HFF-Myc (cell line): ENCODE measurements at regions not wholly inside any gene's neighbourhood (a gene's known extent, or its start where the extent isn't known, plus 50 kb on each side); places are given as distances from the start of the nearest gene placed in this dataset.
"Not testable (repeated sequence)": the region's sequence is repeated elsewhere in the genome, so short reads cannot be mapped to it uniquely, and the experiment has no call there.

Experiments
- DNase-seq: peaks from one replicate; pipeline ENCODE4 v3.0.0-alpha.2; 2011; ENCODE audit warnings: low read depth; ENCODE audit errors: extremely low read depth
- H3K4me3 ChIP-seq: replicated peaks from 2 replicates; pipeline ENCODE4 v1.5.1; 2011; ENCODE audit warnings: low read depth, mild to moderate bottlenecking, control low read depth, low read length
- TF ChIP-seq, protein P1 (sequence below): IDR thresholded peaks from 2 replicates; pipeline ENCODE4 v1.5.1; 2012; ENCODE audit warnings: mild to moderate bottlenecking, low read depth, low read length, control low read depth; ENCODE audit errors: missing control alignments

DNA sequence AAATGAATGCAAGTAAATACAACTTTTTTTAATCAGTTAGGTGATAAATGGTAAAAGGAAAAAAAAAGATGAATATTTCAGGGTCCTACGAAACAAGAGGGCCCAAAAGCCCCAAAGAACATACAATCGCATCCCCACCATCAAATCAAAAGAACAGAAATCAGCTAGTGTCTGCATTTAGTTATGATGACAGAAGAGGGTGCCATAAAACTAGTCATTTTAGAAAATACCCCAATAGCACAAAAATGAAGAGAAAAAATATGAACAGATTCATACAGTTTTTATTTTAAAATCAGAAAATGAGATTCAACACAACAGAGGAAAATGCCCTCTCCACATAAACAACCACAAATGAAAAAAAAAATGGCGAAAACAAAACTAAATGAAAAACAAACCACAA lies 905.5 kb downstream of the REEP3 start:
- no peak for DNase-seq
- H3K4me3 ChIP-seq: no peak overlapping the region
- TF ChIP-seq, protein P1, sequence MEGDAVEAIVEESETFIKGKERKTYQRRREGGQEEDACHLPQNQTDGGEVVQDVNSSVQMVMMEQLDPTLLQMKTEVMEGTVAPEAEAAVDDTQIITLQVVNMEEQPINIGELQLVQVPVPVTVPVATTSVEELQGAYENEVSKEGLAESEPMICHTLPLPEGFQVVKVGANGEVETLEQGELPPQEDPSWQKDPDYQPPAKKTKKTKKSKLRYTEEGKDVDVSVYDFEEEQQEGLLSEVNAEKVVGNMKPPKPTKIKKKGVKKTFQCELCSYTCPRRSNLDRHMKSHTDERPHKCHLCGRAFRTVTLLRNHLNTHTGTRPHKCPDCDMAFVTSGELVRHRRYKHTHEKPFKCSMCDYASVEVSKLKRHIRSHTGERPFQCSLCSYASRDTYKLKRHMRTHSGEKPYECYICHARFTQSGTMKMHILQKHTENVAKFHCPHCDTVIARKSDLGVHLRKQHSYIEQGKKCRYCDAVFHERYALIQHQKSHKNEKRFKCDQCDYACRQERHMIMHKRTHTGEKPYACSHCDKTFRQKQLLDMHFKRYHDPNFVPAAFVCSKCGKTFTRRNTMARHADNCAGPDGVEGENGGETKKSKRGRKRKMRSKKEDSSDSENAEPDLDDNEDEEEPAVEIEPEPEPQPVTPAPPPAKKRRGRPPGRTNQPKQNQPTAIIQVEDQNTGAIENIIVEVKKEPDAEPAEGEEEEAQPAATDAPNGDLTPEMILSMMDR: no peak

DNA sequence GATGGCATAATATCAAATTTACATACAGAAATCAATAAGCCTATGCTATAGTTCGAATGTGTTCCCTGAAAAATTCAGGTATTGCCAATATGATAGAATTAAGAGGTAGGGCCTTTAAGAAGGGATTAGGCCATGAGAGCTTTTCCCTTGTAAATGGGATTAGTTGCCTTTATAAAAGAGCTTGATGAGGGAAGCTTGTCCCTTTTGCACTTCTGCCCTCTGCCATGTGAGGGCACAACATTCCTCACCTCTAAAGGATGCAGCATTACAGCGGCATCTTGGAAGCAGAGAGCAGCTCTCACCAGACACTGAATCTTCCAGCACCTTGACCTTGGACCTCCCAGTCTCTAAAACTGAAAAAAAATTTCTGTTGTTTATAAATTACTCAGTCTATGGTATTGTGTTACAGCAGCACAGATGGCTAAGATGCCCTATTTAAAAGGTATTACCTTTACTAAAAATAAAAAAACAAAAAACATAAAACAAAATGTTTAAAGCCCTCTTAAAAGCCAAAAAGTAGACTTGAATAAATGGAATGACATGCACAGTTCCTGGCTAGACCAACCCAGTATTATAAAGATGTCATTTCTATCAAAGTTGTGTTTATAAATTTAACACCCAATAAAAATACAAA lies 909.6 kb downstream of the REEP3 start:
- DNase-seq: no peak
- TF ChIP-seq, protein P1: no peak
- H3K4me3 ChIP-seq: no peak overlapping the region

DNA sequence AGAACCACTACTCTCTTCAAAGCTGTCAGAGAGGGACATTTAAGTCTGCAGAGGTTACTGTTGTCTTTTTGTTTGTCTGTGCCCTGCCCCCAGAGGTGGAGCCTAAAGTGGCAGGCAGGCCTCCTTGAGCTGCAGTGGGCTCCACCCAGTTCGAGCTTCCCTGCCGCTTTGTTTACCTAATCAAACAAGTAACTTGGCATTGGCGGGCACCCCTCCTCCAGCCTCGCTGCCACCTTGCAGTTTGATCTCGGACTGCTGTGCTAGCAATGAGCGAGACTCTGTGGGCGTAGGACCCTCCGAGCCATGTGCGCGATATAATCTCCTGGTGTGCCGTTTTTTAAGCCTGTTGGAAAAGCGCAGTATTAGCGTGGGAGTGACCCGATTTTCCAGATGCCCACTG lies 920.7 kb downstream of the REEP3 start:
- not testable (repeated sequence) for DNase-seq, H3K4me3 ChIP-seq

DNA sequence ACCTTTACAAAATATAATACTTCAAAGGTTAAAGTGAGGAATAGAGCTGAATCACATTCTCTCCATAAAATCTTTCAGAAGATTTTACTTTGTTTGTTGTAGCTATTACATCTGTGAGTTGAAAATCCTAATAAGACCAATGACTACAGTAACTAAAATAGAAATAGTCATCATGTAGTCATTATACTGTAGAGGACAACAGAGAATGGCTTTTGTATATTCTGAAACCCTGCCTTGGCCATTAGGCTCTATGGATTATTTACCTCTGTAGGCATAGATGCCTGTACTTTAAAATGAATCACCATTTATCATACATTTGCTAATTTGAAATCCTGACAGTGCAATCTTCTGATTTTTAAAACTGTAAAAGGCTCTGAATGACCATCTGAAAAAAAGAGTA lies 923.0 kb downstream of the REEP3 start:
- DNase-seq: no peak
- no peak overlapping the region for H3K4me3 ChIP-seq
- TF ChIP-seq, protein P1: no peak

DNA sequence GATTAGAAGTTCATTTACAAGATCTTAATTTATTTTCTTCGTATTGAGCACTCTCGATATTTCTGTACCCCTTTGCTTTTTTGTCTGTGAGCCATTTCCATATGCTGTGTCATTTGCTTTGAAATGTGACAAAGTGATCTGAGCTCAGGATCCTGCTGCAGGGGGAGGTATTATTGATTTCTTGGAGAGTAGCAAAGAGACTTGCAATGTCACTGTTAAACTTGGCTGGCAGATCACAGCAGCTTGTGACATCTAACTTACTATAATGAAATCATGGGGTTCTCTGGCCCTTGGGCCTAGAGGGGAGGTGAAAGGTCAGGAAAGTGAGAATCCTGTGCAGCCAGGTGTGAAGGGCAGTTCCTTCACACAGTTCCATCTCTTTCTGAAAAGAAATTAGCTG lies 923.4 kb downstream of the REEP3 start:
- no peak for DNase-seq
- TF ChIP-seq, protein P1: no peak
- no peak overlapping the region for H3K4me3 ChIP-seq

DNA sequence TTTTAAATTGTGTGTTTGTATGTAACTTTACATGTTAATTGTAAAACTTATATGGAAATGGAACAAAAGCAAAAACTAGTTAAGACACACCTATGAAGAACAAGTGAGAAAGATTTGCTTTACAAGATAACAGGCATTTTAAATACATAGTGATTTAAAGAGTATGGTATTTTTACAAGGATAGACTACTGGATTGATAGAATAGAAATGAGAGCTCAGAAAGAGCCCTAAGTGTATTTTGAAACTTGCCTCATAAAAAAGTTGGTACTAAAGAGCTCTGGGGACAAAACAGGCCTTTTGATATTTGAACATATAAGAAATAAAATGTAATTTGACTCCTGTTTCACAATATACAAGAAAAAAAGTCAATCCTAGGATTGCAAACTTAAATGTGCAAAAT lies 928.4 kb downstream of the REEP3 start:
- TF ChIP-seq, protein P1: no peak
- DNase-seq: no peak
- H3K4me3 ChIP-seq: no peak overlapping the region

DNA sequence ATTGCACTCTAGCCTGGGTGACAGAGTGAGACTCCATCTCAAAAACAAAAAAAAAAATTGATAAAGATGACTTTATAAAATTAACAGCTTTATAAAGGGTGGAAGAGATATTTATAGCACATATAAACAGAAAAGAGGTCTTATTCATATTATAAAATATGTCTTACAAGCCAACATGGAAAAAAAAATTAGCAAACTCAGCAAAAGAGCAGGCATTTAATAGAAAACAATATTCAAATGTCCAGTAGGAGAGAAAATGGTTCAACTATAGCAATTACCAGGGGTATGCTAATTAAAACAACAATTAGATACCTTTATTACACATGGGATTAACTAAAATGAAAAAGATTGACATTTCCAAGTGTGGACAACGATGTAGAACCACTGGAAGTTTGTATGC lies 929.1 kb downstream of the REEP3 start:
- H3K4me3 ChIP-seq: no peak overlapping the region
- TF ChIP-seq, protein P1: no peak
- no peak for DNase-seq
